Esophagus muscularis mucosa (tissue), 4 donors: ENCODE measurements at regions not wholly inside any gene's neighbourhood (a gene's known extent, or its start where the extent isn't known, plus 50 kb on each side); places are given as distances from the start of the nearest gene placed in this dataset.

Source experiments
- EP300 ChIP-seq: sonication (generic); formaldehyde crosslinking; IDR thresholded peaks from one replicate; pipeline ENCODE4 v1.6.1; 2017; ENCODE audit warnings: antibody characterized with exemption
- POLR2A ChIP-seq: fragments of 450-650 bp; IDR thresholded peaks from one replicate; pipeline ENCODE4 v1.6.1; 2017; ENCODE audit warnings: antibody characterized with exemption, moderate library complexity, mild to moderate bottlenecking, low read depth
- POLR2AphosphoS5 ChIP-seq, 2 donors: sonication (generic); formaldehyde crosslinking; IDR thresholded peaks; one replicate each; pipeline ENCODE4 v1.6.1; 2017; ENCODE audit warnings: antibody characterized with exemption in 2 of 2
- TF ChIP-seq, protein P1 (sequence below), 3 experiments: fragments of 200-600 bp in 2 of 3; fragments of 450-650 bp in 1 of 3; sonication (generic) in 2 of 3; IDR thresholded peaks; one replicate each; pipeline ENCODE4 v1.5.1; 2017 to 2019; ENCODE audit warnings: antibody characterized with exemption in 3 of 3, mild to moderate bottlenecking in 2 of 3, moderate library complexity in 1 of 3

DNA sequence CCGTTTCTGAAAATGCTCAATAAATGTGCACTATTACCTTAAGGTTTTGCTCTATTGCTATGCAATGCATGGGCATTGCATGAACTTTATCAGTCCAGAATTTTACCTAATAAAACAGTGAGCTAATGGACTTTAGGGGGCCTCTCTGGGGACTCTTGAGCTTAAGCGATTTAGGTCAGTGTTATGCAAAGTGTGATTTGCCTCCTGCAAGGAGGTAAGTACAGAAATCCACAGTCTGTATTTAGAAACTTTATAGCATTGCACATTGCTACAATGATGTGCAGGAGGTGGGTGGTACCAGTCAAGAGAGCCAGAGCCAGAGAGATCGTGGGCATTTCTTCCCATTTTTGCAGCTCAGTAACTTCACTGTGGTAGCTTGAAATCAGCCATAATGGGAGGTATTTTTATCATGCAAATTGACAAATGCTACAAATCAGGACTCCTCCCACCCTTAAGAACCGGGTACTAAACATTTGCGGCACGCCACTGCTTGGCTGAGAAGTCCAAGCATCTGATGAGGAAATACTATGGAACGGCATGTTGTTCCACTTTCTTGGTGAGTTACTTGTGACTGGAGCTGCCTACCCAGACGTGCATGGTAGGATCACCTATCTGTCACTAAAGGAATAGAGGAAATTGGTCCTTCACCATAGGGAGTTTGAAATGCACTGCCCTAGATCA, 174.6 kb upstream of the PGRMC2 start:
- TF ChIP-seq, protein P1, sequence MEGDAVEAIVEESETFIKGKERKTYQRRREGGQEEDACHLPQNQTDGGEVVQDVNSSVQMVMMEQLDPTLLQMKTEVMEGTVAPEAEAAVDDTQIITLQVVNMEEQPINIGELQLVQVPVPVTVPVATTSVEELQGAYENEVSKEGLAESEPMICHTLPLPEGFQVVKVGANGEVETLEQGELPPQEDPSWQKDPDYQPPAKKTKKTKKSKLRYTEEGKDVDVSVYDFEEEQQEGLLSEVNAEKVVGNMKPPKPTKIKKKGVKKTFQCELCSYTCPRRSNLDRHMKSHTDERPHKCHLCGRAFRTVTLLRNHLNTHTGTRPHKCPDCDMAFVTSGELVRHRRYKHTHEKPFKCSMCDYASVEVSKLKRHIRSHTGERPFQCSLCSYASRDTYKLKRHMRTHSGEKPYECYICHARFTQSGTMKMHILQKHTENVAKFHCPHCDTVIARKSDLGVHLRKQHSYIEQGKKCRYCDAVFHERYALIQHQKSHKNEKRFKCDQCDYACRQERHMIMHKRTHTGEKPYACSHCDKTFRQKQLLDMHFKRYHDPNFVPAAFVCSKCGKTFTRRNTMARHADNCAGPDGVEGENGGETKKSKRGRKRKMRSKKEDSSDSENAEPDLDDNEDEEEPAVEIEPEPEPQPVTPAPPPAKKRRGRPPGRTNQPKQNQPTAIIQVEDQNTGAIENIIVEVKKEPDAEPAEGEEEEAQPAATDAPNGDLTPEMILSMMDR (IDR thresholded peaks at IDR 0.05) = no peak
- TF ChIP-seq POLR2AphosphoS5 (IDR thresholded peaks at IDR 0.05) (no peak), POLR2A (no peak), EP300 (no peak)
